ENCODE measurements at regions not wholly inside any gene's neighbourhood (a gene's known extent, or its start where the extent isn't known, plus 50 kb on each side); places are given as distances from the start of the nearest gene placed in this dataset.

DNA sequence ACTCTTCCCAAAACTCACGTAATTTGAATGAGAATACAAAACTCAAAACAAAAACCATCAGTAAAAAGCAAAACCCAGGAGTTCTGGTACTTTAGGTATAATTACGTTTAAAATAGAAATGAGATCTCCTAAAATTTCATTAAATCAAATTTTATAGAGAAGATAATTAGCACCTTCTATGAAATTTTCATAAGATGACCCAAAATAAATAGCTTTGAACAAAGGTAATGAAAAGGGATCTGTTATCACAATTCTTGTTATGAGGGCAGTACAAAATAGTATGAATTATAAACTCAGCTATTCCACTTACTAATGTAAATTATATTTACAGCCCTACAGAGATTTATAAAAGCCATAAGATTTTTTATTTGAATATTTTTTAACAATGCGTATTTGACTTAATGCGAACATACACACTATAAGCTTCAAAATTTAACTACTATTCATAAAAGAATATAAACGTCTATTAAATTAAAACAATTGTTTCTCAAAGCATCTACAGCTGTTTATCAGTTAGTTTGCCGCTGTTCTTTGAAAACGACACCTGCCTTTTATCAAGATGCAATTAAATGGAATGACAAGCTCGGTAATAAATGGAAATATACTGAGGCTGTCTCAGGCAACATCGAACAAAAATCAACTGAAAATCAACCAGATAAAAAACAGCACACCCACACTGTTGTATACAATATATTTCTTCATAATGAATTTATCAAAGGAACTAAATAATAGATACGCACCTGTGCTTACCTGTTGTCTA, 63.8 kb downstream of the KCNRG start (continued):
- TF ChIP-seq, protein P1, sequence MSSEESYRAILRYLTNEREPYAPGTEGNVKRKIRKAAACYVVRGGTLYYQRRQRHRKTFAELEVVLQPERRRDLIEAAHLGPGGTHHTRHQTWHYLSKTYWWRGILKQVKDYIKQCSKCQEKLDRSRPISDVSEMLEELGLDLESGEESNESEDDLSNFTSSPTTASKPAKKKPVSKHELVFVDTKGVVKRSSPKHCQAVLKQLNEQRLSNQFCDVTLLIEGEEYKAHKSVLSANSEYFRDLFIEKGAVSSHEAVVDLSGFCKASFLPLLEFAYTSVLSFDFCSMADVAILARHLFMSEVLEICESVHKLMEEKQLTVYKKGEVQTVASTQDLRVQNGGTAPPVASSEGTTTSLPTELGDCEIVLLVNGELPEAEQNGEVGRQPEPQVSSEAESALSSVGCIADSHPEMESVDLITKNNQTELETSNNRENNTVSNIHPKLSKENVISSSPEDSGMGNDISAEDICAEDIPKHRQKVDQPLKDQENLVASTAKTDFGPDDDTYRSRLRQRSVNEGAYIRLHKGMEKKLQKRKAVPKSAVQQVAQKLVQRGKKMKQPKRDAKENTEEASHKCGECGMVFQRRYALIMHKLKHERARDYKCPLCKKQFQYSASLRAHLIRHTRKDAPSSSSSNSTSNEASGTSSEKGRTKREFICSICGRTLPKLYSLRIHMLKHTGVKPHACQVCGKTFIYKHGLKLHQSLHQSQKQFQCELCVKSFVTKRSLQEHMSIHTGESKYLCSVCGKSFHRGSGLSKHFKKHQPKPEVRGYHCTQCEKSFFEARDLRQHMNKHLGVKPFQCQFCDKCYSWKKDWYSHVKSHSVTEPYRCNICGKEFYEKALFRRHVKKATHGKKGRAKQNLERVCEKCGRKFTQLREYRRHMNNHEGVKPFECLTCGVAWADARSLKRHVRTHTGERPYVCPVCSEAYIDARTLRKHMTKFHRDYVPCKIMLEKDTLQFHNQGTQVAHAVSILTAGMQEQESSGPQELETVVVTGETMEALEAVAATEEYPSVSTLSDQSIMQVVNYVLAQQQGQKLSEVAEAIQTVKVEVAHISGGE (tag by site-specific recombination; conservative IDR thresholded peaks at IDR 0.05; ENCODE audit: low read depth), result no peak
- TF ChIP-seq SCRT2 (tag by site-specific recombination; IDR thresholded peaks at IDR 0.05) (0 out of 2 replicates have a peak, but pooled peaks have one; percentile 15), ZNF133 (tag by site-specific recombination; IDR thresholded peaks at IDR 0.05) (no peak)

DNA sequence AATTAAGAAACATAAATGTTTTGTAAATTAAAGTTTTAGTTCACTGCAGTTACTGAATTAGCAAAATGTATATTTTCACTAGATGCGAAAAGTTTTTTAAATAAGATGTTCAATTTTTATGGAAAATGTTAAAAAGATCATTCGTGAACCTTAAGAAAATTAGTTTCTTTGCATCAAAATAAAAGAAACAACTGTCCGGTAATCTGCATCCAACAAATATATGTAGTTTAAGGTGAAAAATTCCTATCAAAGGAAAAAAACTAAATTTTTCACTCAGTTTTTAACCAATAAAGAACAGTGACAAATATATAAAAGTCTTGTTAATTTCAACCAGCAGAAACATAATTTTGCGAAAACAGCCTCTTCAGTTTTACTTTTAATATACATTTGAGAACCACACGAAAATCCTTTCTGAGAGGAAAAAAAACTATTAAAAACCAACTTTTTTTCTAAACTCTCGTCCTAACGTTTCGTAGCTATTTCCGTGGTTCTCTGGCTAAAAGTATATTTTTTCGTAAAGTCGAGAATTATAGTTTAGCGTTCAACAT, 64.5 kb downstream of the KCNRG start:
- ChIA-PET CTCF (no interaction called here), POLR2A (interaction anchor here (2.6 to 5.3 kb wide), 3 partner anchors 11 to 82 kb away, joined by 9 to 50 read pairs (median 23); partner anchors contain the start of gene TRIM13)
- Histone ChIP-seq H3K27ac (ENCODE audit: extremely low read depth, low read depth, low read length) (peak overlapping the region; percentile 100), H3K9me3 (ENCODE audit: control insufficient read depth, insufficient read depth, low read depth, low read length) (no peaks in the 10 kb centered on the region), H3K4me3 (ENCODE audit: low read depth, low read length) (peak overlapping the region; percentile 99), H3K4me1 (ENCODE audit: control insufficient read depth, insufficient read depth, low read length) (peaks cover 12% of the 10 kb centered on the region), H3K36me3 (ENCODE audit: control insufficient read depth in 2 of 2, insufficient read depth in 1 of 2, low read length in 2 of 2) (peaks cover 0 to under 1% of the 10 kb centered on the region in 2 experiments; a peak in 1 of 3 replicates)
- TF ChIP-seq ZNF157 (tag by site-specific recombination; IDR thresholded peaks at IDR 0.05) (no peak), ZNF624 (tag by site-specific recombination; IDR thresholded peaks at IDR 0.05) (no peak), ZNF654 (tag by site-specific recombination; IDR thresholded peaks at IDR 0.05; ENCODE audit: low read depth) (no peak), ZBTB48 (tag by site-specific recombination; IDR thresholded peaks at IDR 0.05) (no peak), SP7 (tag by site-specific recombination; IDR thresholded peaks at IDR 0.05) (no peak), ZNF548 (tag by site-specific recombination; IDR thresholded peaks at IDR 0.05) (no peak), SALL2 (tag by site-specific recombination; IDR thresholded peaks at IDR 0.05; ENCODE audit: borderline replicate concordance) (no peak), ZNF701 (tag by site-specific recombination; IDR thresholded peaks at IDR 0.05) (no peak), ZNF266 (tag by site-specific recombination; IDR thresholded peaks at IDR 0.05; ENCODE audit: low read depth) (no peak), ZNF670 (tag by site-specific recombination; IDR thresholded peaks at IDR 0.05; ENCODE audit: low read depth) (no peak), KLF7 (tag by site-specific recombination; IDR thresholded peaks at IDR 0.05; ENCODE audit: borderline replicate concordance) (no peak)
- TF ChIP-seq, protein P2, sequence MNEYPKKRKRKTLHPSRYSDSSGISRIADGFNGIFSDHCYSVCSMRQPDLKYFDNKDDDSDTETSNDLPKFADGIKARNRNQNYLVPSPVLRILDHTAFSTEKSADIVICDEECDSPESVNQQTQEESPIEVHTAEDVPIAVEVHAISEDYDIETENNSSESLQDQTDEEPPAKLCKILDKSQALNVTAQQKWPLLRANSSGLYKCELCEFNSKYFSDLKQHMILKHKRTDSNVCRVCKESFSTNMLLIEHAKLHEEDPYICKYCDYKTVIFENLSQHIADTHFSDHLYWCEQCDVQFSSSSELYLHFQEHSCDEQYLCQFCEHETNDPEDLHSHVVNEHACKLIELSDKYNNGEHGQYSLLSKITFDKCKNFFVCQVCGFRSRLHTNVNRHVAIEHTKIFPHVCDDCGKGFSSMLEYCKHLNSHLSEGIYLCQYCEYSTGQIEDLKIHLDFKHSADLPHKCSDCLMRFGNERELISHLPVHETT (tag by site-specific recombination; IDR thresholded peaks at IDR 0.05), result no peak
- TF ChIP-seq, protein P3, sequence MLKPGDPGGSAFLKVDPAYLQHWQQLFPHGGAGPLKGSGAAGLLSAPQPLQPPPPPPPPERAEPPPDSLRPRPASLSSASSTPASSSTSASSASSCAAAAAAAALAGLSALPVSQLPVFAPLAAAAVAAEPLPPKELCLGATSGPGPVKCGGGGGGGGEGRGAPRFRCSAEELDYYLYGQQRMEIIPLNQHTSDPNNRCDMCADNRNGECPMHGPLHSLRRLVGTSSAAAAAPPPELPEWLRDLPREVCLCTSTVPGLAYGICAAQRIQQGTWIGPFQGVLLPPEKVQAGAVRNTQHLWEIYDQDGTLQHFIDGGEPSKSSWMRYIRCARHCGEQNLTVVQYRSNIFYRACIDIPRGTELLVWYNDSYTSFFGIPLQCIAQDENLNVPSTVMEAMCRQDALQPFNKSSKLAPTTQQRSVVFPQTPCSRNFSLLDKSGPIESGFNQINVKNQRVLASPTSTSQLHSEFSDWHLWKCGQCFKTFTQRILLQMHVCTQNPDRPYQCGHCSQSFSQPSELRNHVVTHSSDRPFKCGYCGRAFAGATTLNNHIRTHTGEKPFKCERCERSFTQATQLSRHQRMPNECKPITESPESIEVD (tag by site-specific recombination; IDR thresholded peaks at IDR 0.05), result peak; percentile 96
- TF ChIP-seq, protein P4, sequence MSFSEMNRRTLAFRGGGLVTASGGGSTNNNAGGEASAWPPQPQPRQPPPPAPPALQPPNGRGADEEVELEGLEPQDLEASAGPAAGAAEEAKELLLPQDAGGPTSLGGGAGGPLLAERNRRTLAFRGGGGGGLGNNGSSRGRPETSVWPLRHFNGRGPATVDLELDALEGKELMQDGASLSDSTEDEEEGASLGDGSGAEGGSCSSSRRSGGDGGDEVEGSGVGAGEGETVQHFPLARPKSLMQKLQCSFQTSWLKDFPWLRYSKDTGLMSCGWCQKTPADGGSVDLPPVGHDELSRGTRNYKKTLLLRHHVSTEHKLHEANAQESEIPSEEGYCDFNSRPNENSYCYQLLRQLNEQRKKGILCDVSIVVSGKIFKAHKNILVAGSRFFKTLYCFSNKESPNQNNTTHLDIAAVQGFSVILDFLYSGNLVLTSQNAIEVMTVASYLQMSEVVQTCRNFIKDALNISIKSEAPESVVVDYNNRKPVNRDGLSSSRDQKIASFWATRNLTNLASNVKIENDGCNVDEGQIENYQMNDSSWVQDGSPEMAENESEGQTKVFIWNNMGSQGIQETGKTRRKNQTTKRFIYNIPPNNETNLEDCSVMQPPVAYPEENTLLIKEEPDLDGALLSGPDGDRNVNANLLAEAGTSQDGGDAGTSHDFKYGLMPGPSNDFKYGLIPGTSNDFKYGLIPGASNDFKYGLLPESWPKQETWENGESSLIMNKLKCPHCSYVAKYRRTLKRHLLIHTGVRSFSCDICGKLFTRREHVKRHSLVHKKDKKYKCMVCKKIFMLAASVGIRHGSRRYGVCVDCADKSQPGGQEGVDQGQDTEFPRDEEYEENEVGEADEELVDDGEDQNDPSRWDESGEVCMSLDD (tag by site-specific recombination; IDR thresholded peaks at IDR 0.05), result no peak
- TF ChIP-seq, protein P5, sequence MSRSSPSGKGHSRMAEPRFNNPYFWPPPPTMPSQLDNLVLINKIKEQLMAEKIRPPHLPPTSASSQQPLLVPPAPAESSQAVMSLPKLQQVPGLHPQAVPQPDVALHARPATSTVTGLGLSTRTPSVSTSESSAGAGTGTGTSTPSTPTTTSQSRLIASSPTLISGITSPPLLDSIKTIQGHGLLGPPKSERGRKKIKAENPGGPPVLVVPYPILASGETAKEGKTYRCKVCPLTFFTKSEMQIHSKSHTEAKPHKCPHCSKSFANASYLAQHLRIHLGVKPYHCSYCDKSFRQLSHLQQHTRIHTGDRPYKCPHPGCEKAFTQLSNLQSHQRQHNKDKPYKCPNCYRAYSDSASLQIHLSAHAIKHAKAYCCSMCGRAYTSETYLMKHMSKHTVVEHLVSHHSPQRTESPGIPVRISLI (tag by site-specific recombination; IDR thresholded peaks at IDR 0.05), result peak; percentile 61; the same call in 1 of the 2 replicates
- TF ChIP-seq, protein P6, sequence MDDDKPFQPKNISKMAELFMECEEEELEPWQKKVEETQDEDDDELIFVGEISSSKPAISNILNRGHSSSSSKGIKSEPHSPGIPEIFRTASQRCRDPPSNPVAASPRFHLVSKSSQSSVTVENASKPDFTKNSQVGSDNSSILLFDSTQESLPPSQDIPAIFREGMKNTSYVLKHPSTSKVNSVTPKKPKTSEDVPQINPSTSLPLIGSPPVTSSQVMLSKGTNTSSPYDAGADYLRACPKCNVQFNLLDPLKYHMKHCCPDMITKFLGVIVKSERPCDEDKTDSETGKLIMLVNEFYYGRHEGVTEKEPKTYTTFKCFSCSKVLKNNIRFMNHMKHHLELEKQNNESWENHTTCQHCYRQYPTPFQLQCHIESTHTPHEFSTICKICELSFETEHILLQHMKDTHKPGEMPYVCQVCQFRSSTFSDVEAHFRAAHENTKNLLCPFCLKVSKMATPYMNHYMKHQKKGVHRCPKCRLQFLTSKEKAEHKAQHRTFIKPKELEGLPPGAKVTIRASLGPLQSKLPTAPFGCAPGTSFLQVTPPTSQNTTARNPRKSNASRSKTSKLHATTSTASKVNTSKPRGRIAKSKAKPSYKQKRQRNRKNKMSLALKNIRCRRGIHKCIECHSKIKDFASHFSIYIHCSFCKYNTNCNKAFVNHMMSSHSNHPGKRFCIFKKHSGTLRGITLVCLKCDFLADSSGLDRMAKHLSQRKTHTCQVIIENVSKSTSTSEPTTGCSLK (tag by site-specific recombination; IDR thresholded peaks at IDR 0.05), result no peak
- TF ChIP-seq, protein P7, sequence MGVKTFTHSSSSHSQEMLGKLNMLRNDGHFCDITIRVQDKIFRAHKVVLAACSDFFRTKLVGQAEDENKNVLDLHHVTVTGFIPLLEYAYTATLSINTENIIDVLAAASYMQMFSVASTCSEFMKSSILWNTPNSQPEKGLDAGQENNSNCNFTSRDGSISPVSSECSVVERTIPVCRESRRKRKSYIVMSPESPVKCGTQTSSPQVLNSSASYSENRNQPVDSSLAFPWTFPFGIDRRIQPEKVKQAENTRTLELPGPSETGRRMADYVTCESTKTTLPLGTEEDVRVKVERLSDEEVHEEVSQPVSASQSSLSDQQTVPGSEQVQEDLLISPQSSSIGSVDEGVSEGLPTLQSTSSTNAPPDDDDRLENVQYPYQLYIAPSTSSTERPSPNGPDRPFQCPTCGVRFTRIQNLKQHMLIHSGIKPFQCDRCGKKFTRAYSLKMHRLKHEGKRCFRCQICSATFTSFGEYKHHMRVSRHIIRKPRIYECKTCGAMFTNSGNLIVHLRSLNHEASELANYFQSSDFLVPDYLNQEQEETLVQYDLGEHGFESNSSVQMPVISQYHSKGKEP (tag by site-specific recombination; IDR thresholded peaks at IDR 0.05), result no peak

All from HEK293 (cell line).